ENCODE measurements at regions not wholly inside any gene's neighbourhood (a gene's known extent, or its start where the extent isn't known, plus 50 kb on each side); places are given as distances from the start of the nearest gene placed in this dataset.

GRCh38 chr7:18440934-18441333 is 54.6 kb upstream of the HDAC9 start:
- no peak for FAIRE-seq
- WGBS (ENCODE audit: insufficient coverage, insufficient replicate concordance, low lambda C conversion rate, missing lambda C conversion rate): 10% methylated on average over 2 of the region's 2 CpGs

GRCh38 chr7:18444826-18445225 is 50.7 kb upstream of the HDAC9 start:
- Histone ChIP-seq H3K9me3 (replicated peaks; ENCODE audit: control insufficient read depth, insufficient read depth, low read length) (no peaks in the 10 kb centered on the region), H3K27me3 (replicated peaks in 1 of 2; ENCODE audit: control insufficient read depth in 2 of 2, insufficient read depth in 2 of 2, low read length in 1 of 2) (no peaks in the 10 kb centered on the region), H4K20me1 (ENCODE audit: control insufficient read depth, insufficient read depth) (no peaks in the 10 kb centered on the region), H3K36me3 (ENCODE audit: control insufficient read depth in 2 of 2, insufficient read depth in 2 of 2, low read length in 1 of 2) (no peaks in the 10 kb centered on the region), H3K4me2 (ENCODE audit: control insufficient read depth, insufficient read depth) (no peak overlapping the region), H3K27ac (ENCODE audit: control insufficient read depth, insufficient read depth) (no peak overlapping the region), H3K4me3 (no peak overlapping the region), H3K79me2 (ENCODE audit: control insufficient read depth, insufficient read depth, low read length) (no peaks in the 10 kb centered on the region), H2AFZ (ENCODE audit: control insufficient read depth, low read depth, low read length) (no peak overlapping the region), H3K4me1 (ENCODE audit: control insufficient read depth, insufficient read depth, low read length) (no peaks in the 10 kb centered on the region), H3K9ac (ENCODE audit: control insufficient read depth, insufficient read depth, low read length) (no peak overlapping the region)
- intact Hi-C loops (cut with micrococcal nuclease; ENCODE audit: unreplicated experiment): no loop called here
- POLR2A ChIA-PET: no interaction called here
- no peak for FAIRE-seq
- CTCF ChIA-PET: no interaction called here
- RAD21 ChIA-PET (ENCODE audit: unreplicated experiment): interaction anchor here (1.3 kb wide), 1 partner anchor 10 kb away, joined by 3 read pairs; no protein-coding TSS in a partner anchor
- ATAC-seq: no peak
- in situ Hi-C loops (cut with MboI): no loop called here
- no TSS peak for BruUV-seq (replicated peaks)
- DNase-seq (ENCODE audit: low read depth, low spot score): no peak
- SMC1A ChIA-PET (ENCODE audit: uncharacterized antibody, unreplicated experiment): no interaction called here
- 0% methylated on average over 1 of the region's 1 CpG for WGBS (ENCODE audit: insufficient coverage, insufficient replicate concordance, low lambda C conversion rate, missing lambda C conversion rate)
- TF ChIP-seq FOXM1 (IDR thresholded peaks at IDR 0.05; ENCODE audit: low read depth, low read length) (no peak), NR2F1 (conservative IDR thresholded peaks at IDR 0.05) (no peak), SUZ12 (IDR thresholded peaks at IDR 0.05; ENCODE audit: unreplicated experiment) (no peak), TBL1XR1 (IDR thresholded peaks at IDR 0.05; ENCODE audit: low read depth, low read length) (no peak), TARDBP (IDR thresholded peaks at IDR 0.05; ENCODE audit: borderline replicate concordance) (no peak), KDM1A (IDR thresholded peaks at IDR 0.05; ENCODE audit: borderline replicate concordance) (no peak), ZBTB11 (CRISPR knock-in tag; IDR thresholded peaks at IDR 0.05) (no peak), NKRF (conservative IDR thresholded peaks at IDR 0.05) (no peak), ASH2L (IDR thresholded peaks at IDR 0.05; ENCODE audit: borderline replicate concordance, low read depth) (no peak), MAX (IDR thresholded peaks at IDR 0.05; ENCODE audit: low read depth, low read length) (no peak), POLR2AphosphoS2 (IDR thresholded peaks at IDR 0.05; ENCODE audit: low read depth, low read length) (no peak), ZNF274 (IDR thresholded peaks at IDR 0.05; ENCODE audit: insufficient read depth, insufficient read length) (no peak), JUNB (IDR thresholded peaks at IDR 0.05) (no peak)

More at GRCh38 chr7:18440934-18441333, 54.6 kb upstream of the HDAC9 start:
- no TSS peak for BruUV-seq (replicated peaks)
- in situ Hi-C loops (cut with MboI): no loop called here
- Histone ChIP-seq H3K27ac (ENCODE audit: control insufficient read depth, insufficient read depth) (no peak overlapping the region), H3K36me3 (ENCODE audit: control insufficient read depth in 2 of 2, insufficient read depth in 2 of 2, low read length in 1 of 2) (no peaks in the 10 kb centered on the region), H4K20me1 (ENCODE audit: control insufficient read depth, insufficient read depth) (no peaks in the 10 kb centered on the region), H2AFZ (ENCODE audit: control insufficient read depth, low read depth, low read length) (no peak overlapping the region), H3K9ac (ENCODE audit: control insufficient read depth, insufficient read depth, low read length) (no peak overlapping the region), H3K27me3 (replicated peaks in 1 of 2; ENCODE audit: control insufficient read depth in 2 of 2, insufficient read depth in 2 of 2, low read length in 1 of 2) (no peaks in the 10 kb centered on the region), H3K4me2 (ENCODE audit: control insufficient read depth, insufficient read depth) (no peak overlapping the region), H3K4me3 (no peak overlapping the region), H3K9me3 (replicated peaks; ENCODE audit: control insufficient read depth, insufficient read depth, low read length) (no peaks in the 10 kb centered on the region), H3K4me1 (ENCODE audit: control insufficient read depth, insufficient read depth, low read length) (no peaks in the 10 kb centered on the region), H3K79me2 (ENCODE audit: control insufficient read depth, insufficient read depth, low read length) (no peaks in the 10 kb centered on the region)
- ChIA-PET RAD21 (ENCODE audit: unreplicated experiment) (no interaction called here), CTCF (interaction anchor here (0.6 kb wide), 1 partner anchor 52 kb away, joined by 3 read pairs; no protein-coding TSS in a partner anchor), POLR2A (no interaction called here), SMC1A (ENCODE audit: uncharacterized antibody, unreplicated experiment) (interaction anchor here (1.3 kb wide), 1 partner anchor 13 kb away, joined by 3 read pairs; no protein-coding TSS in a partner anchor)
- DNase-seq (ENCODE audit: low read depth, low spot score): no peak
- intact Hi-C loops (cut with micrococcal nuclease; ENCODE audit: unreplicated experiment): no loop called here
- ATAC-seq: no peak
- TF ChIP-seq IRF4 (IDR thresholded peaks at IDR 0.05; ENCODE audit: low read depth, low read length) (no peak), JUNB (IDR thresholded peaks at IDR 0.05) (no peak), CBFB (IDR thresholded peaks at IDR 0.05; ENCODE audit: low read depth) (no peak)
